GM19397 (cell line): ENCODE measurements at regions not wholly inside any gene's neighbourhood (a gene's known extent, or its start where the extent isn't known, plus 50 kb on each side); places are given as distances from the start of the nearest gene placed in this dataset.

Experiments
- ATAC-seq: cut with Tn5 transposase; IDR thresholded peaks from one replicate; pipeline ENCODE4 v1.9.1; 2021; ENCODE audit warnings: mild to moderate bottlenecking, moderate library complexity; ENCODE audit not compliant: unreplicated experiment

DNA sequence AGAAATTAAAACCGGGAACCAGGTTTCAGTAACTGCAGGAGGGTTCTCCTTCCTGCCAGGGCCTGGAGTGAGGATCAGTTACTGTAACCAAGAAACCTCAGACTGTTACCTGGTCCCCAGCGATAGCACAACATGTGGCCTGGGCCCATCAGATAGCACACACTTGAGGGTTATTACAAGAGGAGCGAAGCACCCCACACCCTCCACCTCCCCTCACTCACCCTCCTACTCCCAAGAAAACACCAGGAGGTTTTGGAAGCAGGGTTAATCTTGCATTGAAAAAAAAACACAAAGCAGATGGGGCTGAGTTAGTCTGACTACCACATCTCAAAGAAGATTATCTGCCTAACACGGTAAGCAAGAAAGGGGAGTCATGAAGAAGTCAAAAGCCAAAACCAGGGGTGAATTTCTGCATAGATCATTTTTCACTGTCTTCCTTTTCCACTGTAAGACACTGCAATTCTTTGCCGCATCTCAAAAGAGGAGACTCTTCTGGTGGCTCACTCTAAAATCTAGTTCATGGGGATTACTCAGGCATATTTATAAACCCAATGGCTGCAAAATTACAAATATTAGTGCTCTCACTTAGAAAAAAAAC is 75.9 kb upstream of the DOCK9 start:
- no peak for ATAC-seq

DNA sequence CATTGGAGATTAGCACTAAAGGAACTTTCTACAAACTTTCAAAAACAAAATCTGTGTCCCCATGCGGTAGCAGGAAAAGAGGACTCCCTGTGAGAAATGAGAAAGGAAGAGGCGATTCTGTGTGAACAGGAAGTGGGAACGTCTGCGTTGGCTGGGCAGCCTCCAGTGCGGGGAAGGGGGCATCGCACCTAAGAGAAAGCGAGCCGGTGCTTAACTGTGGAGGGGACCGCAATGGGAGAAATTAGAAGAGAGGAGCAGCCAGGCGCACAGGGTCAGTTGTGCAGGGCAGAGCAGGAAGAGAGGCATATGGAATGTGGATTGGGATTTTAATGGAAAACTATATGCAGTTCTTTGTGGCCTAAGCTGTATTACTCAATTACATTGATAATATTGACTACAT is 77.4 kb upstream of the DOCK9 start:
- ATAC-seq = no peak

GRCh38 chr13:99055735-99056134 is 77.9 kb upstream of the DOCK9 start:
- ATAC-seq = no peak

- no peak for ATAC-seq
Observed at GRCh38 chr13:99056381-99057014, 78.6 kb upstream of the DOCK9 start.

- no peak for ATAC-seq
Observed at GRCh38 chr13:99057310-99057975, 79.6 kb upstream of the DOCK9 start.

GRCh38 chr13:99058527-99059495 is 80.9 kb upstream of the DOCK9 start:
- no peak for ATAC-seq

GRCh38 chr13:99059498-99060075 is 81.7 kb upstream of the DOCK9 start:
- ATAC-seq = no peak

DNA sequence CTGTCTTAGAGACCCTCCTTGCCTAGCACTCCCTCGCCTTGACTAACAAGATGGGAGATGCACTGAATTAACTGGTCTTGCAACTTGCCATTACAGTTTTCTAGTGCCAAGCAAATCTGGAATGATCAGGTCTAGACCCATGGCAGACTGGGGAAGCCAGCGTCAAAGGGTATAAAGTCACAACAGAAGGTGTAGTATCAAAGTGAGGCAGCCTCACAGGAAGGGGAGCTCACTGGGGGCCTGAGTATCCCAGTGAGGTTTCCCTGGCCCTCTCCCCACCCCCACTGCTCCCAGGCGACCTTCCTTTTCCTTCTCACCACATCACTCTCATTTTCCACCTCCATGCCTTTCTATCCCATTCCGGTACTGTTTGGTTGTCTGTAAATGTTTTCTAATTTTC is 83.5 kb upstream of the DOCK9 start:
- ATAC-seq = no peak

DNA sequence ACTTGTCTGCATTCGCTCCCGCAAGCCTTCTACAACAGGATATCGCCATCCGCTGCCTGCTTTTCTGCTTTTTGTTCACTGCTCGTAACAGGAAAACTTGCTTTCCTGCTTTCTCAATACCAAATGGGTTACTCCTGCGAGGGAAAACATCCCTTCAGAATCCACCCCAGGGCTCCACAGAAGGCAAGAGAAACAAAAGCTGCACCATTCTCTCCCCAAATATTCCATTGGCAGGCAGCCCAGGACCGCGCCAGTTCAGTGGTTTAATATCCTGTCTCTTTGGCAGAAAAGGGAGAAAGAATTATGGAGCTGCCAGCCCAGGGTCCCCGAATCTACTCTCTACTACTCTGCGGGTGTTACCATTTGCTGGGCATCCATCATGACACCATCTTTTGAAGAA is 84.7 kb upstream of the DOCK9 start:
- no peak for ATAC-seq

DNA sequence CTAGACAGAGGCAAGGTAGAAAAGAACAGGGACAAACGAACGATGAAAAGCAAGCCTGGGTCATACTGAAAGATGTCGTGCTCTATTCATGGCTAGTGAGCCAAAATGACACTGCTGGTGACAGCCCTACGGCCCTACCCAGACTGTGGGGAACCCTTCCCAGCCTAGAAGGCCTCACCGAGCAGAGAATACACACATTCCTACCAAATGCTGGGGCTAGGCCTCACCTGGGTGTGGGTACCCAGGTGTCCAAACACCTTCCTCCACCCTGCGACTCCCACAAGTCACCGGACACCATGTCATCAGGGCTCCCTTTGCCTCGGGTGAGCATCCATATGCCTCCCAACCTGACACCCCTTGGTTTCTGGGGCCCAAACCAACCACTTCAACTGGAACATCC is 85.3 kb upstream of the DOCK9 start:
- ATAC-seq = no peak

GRCh38 chr13:99063952-99064351 is 86.1 kb upstream of the DOCK9 start:
- no peak for ATAC-seq

DNA sequence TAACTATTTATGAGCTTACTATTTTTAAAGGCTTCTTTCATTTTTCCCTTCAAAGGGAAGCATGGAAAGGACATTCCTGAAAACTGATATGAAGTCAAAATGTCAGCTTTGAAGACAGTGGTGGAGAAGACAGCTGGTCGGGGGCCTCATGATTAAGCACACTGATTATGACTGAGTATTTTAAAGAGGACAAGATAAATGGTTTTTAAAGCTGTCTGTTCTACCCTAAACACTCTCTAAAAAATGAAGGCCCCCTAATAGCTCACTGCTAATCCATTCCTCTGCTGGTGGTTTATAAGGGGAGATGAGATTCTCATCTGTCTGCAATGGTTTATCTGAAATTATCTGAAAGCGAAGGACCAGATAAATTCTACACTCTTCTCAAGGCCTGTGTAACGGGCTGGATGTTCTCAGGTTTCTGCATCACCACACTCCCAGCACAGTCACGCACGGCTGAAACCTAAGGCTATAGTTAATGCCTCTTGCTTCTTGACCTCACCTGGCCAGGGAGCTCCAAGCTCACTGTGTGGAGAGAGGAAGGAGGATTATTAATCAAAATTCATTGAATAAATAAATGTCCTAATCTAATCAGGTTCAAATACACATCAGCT is 86.9 kb upstream of the DOCK9 start:
- no peak for ATAC-seq

DNA sequence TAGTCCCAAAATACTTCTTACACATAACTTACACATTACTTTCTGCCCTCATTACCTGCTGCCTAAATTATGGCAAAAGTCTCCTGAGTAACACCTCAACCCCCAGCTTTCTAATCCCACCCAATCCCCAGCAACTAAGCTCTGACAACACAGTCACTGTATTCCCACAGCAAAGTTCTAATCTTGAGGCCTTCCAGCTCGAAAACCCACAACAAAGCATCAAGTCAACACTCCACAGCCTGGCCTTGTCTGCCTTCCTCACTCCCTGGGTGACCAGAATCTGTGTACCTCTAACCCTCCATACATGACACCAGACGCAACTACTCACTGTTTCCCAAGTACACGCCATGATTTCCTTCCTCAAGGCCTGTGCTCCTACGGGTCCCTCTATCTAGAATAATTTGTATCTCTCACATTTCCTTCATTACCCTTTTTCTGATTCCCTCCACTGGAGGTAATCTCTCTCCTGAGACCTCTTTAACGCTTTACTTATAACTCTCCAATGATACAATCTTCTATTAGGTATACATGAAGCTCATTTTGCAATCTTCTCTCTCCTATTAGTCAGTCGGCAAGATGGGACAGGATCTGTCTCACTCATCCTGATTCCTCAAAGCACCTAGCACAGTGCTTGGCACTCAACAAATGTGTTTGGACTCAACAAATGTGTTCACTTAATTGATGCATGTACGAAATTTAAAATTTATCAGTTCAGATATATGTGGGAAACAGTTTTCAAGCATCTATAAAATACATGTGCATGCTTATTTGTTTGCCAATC is 87.6 kb upstream of the DOCK9 start:
- no peak for ATAC-seq

DNA sequence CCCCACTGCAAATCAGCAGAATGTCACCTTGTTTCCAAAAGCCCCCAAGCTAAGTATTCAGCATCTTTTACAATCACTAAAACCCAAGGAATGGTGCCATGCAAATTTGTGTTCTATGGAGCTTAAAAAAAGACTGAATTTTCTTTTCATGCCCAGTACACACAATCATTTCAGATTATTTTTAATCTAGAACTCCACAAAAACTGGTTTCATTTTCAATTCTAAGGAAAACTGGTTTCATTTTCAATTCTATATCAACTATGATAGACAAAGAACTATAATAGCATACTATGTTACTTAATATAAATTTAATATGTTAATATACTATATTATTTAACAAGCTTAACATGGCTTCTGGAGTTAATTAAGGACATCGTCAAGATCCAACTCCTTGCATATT is 88.4 kb upstream of the DOCK9 start:
- no peak for ATAC-seq

DNA sequence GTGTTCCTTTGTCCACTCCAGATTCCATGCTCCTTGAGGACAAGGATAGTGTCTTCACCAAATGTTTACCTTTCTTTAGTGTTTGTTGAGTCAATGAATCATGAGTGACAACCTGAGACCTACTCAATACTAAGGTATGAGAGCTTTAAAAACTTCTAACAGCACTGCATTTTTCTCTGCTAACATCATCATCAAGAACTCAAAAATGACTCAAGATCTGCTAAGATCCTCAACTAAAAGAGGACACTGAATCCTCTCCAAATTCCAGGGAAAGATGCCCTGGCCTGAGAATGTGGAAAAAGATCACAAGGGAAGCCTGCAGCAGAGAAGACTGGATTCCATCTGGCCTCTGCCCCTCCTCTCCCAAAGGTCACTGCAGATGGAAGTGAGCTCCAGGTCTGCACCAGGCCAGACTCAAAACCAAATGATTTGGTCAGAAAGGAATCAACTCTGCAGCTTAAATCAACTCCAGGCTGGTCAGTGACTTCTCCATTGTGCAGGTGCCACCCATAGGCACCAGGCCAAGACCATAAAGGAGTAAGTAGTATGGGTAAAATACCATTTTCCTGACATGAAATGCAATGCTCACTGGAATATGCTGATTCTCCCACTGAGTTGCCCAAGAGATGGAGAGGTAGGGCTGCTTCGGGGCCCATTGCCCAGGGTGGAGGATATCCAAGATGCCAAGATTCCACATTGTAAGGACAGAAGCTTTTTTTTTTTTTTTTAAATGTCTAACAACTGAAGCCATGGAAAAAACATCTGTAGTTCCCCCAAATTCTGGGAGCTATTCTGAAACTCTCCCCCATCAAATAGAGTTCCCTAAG is 89.5 kb upstream of the DOCK9 start:
- ATAC-seq = no peak

GRCh38 chr13:99071211-99071610 is 93.3 kb upstream of the DOCK9 start:
- no peak for ATAC-seq

DNA sequence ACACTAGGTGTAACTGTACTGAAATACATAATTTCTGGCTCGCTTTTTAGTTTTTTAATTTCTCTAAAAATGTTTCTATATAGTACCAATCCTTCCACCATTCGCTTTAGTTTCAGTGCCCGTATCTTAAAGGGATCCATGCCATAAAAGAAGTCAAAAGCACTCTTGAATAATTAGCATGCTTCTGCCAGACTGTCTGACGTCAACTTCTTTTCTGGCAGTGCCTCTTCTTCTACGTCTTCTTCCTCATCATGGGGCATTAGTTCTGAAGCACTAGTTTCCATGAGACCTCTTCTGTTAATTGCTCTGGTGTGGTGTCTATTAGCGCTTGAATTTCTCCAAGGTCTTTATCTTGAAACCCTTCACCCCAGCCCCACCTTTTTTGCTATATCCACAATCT is 93.8 kb upstream of the DOCK9 start:
- no peak for ATAC-seq

- no peak for ATAC-seq
Observed at GRCh38 chr13:99072356-99072755, 94.5 kb upstream of the DOCK9 start.

- ATAC-seq = no peak
Observed at GRCh38 chr13:99072941-99073340, 95.1 kb upstream of the DOCK9 start.
